ENCODE measurements at regions not wholly inside any gene's neighbourhood (a gene's known extent, or its start where the extent isn't known, plus 50 kb on each side); places are given as distances from the start of the nearest gene placed in this dataset.

- TF ChIP-seq CTCF (IDR thresholded peaks at IDR 0.05): no peak
Observed at GRCh38 chr14:62546862-62547474, 498.3 kb downstream of the KCNH5 start.

GRCh38 chr14:62557416-62557815 is 487.8 kb downstream of the KCNH5 start:
- TF ChIP-seq CTCF (IDR thresholded peaks at IDR 0.05): no peak

- no peak for TF ChIP-seq CTCF (IDR thresholded peaks at IDR 0.05)
Observed at GRCh38 chr14:62558451-62558850, 486.8 kb downstream of the KCNH5 start.

- no peak for TF ChIP-seq CTCF (IDR thresholded peaks at IDR 0.05)
Observed at GRCh38 chr14:62585247-62585646, 460.0 kb downstream of the KCNH5 start.

- no peak for TF ChIP-seq CTCF (IDR thresholded peaks at IDR 0.05)
Observed at GRCh38 chr14:62592877-62593276, 452.4 kb downstream of the KCNH5 start.

GRCh38 chr14:62597143-62597542 is 448.1 kb downstream of the KCNH5 start:
- TF ChIP-seq CTCF (IDR thresholded peaks at IDR 0.05): no peak

DNA sequence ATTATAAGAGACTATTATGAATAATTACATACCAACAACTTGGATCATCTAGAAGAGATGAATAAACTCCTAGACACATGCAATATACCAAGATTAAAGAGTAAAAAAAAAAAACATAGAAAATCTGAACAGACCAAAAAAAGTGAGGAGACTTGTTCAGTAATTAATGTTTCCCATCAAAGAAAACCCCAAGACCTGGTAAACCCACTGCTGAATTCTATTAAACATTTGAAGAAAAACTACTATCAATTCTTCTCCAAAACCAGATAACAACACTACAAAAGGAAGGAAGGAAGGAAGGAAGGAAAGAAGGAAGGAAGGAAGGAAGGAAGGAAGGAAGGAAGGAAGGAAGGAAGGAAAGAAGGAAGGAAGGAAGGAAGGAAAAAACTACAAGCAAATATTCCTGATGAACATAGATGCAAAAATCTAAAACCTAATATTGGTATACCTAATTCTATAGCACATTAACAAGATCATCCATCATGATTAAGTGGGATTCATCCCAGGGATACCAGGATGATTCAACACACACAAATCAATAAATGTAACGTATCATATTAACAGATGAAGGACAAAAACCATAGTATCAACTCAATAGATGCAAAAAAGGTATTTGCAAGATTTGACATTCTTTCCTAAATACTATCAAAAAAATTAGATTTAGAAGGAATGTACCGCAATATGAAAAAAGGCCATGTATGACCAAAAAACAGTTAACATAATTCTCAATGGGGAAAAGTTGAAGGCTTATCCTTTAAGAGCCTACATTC is 445.5 kb downstream of the KCNH5 start:
- no peak for TF ChIP-seq CTCF (IDR thresholded peaks at IDR 0.05)

Data from LNCAP (cell line).